ENCODE measurements at regions not wholly inside any gene's neighbourhood (a gene's known extent, or its start where the extent isn't known, plus 50 kb on each side); places are given as distances from the start of the nearest gene placed in this dataset.

DNA sequence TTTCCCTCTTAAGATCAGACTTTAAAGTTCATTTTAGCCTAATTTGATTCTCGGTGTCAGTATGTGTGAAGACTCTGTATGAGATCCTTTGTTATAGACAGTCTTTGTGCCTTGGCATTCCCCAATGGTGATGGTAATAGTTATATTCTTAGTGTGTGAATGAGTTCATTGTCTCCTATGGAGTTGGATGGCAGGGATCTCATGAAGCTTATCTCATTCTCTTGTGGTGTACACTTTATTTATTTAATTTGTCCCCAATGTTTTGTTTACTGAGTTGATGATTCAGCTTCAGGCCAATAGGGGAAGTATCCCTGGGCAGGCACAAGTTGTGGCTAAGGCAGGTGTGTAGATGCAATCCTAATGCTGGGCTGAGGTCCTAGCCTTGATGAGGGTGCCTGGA, 222.0 kb upstream of the DPPA4 start:
- TF ChIP-seq, protein P1, sequence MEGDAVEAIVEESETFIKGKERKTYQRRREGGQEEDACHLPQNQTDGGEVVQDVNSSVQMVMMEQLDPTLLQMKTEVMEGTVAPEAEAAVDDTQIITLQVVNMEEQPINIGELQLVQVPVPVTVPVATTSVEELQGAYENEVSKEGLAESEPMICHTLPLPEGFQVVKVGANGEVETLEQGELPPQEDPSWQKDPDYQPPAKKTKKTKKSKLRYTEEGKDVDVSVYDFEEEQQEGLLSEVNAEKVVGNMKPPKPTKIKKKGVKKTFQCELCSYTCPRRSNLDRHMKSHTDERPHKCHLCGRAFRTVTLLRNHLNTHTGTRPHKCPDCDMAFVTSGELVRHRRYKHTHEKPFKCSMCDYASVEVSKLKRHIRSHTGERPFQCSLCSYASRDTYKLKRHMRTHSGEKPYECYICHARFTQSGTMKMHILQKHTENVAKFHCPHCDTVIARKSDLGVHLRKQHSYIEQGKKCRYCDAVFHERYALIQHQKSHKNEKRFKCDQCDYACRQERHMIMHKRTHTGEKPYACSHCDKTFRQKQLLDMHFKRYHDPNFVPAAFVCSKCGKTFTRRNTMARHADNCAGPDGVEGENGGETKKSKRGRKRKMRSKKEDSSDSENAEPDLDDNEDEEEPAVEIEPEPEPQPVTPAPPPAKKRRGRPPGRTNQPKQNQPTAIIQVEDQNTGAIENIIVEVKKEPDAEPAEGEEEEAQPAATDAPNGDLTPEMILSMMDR (conservative IDR thresholded peaks at IDR 0.05 in 1 of 2, IDR thresholded peaks at IDR 0.05 in 1 of 2; ENCODE audit: extremely low read depth in 1 of 2, insufficient read depth in 1 of 2, low read depth in 1 of 2, low read length in 2 of 2), result no peak
- TF ChIP-seq EZH2 (IDR thresholded peaks at IDR 0.05; ENCODE audit: borderline replicate concordance, low read length), result no peak

All from mammary epithelial cell (primary cell).